Gastroesophageal sphincter (tissue), 4 donors: ENCODE measurements at regions not wholly inside any gene's neighbourhood (a gene's known extent, or its start where the extent isn't known, plus 50 kb on each side); places are given as distances from the start of the nearest gene placed in this dataset.

ENCODE experiments used
- ATAC-seq: fragments of 150-250 bp; one replicate; pipeline ENCODE4 v1.9.1; 2016; ENCODE audit warnings: mild to moderate bottlenecking, moderate library complexity
- H3K27ac ChIP-seq, 4 donors: fragments of 200-600 bp; sonication (generic) in 3 of 4; 1 replicate in 3 of 4; 2 replicates in 1 of 4; pipeline ENCODE4 v1.5.1; 2016 to 2019
- H3K27me3 ChIP-seq: fragments of 200-600 bp; sonication (generic); one replicate; pipeline ENCODE4 v1.5.1; 2019
- H3K36me3 ChIP-seq, 2 donors: fragments of 200-600 bp; sonication (generic); one replicate each; pipeline ENCODE4 v1.5.1; 2019; ENCODE audit warnings: control low read depth in 1 of 2
- H3K4me1 ChIP-seq, 3 donors: fragments of 200-600 bp; sonication (generic); 1 replicate in 2 of 3; 2 replicates in 1 of 3; pipeline ENCODE4 v1.5.1; 2016 to 2019; ENCODE audit warnings: control low read depth in 2 of 3
- H3K4me3 ChIP-seq, 2 donors: fragments of 200-600 bp; sonication (generic); one replicate each; pipeline ENCODE4 v1.5.1; 2019; ENCODE audit warnings: mild to moderate bottlenecking in 1 of 2, moderate library complexity in 1 of 2
- H3K9me3 ChIP-seq, 3 donors: fragments of 200-600 bp; sonication (generic); one replicate each; pipeline ENCODE4 v1.5.1; 2017 to 2019; ENCODE audit warnings: control low read depth in 2 of 3
- EP300 ChIP-seq: sonication (generic); formaldehyde crosslinking; IDR thresholded peaks from one replicate; pipeline ENCODE4 v1.6.1; 2017; ENCODE audit warnings: antibody characterized with exemption, mild to moderate bottlenecking
- POLR2A ChIP-seq, 2 donors: fragments of 450-650 bp; IDR thresholded peaks; one replicate each; pipeline ENCODE4 v1.6.1; 2017; ENCODE audit warnings: antibody characterized with exemption in 2 of 2, mild to moderate bottlenecking in 2 of 2, moderate library complexity in 1 of 2
- POLR2AphosphoS5 ChIP-seq: sonication (generic); formaldehyde crosslinking; IDR thresholded peaks from one replicate; pipeline ENCODE4 v1.6.1; 2017; ENCODE audit warnings: antibody characterized with exemption
- WGBS, 2 donors: methylation state at CpG; one replicate each; pipeline ENCODE4 v1.1.5; 2018; ENCODE audit warnings: low coverage in 1 of 2; 5-methylcytosine and 5-hydroxymethylcytosine counted together
- TF ChIP-seq, protein P1 (sequence below), 4 experiments: fragments of 200-600 bp in 2 of 4; fragments of 450-650 bp in 2 of 4; sonication (generic) in 1 of 4; IDR thresholded peaks; one replicate each; pipeline ENCODE4 v1.5.1; 2017 to 2019; ENCODE audit warnings: antibody characterized with exemption in 4 of 4, mild to moderate bottlenecking in 2 of 4, moderate library complexity in 2 of 4

DNA sequence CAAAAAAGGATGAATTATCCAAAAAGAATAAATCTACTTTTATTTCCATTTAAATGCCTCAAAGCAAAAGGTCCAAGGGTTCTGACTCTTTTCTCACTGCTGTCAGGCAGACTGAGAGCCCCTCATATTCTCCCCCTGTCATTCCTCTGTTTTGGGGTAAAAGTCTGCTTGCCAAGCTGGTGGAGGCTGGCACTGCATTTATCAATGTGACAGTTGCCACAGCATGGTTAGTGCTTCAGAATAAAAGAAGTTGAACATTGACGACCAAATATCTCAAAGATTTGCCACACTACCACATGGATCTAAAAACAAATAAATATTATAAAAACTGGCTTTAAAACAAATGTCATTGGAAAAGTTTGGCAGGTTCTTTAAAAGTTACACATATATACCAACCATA lies 89.2 kb upstream of the SNRK start:
- ATAC-seq, result no peak
- Histone ChIP-seq H3K27ac (no peak overlapping the region), H3K27me3 (no peaks in the 10 kb centered on the region), H3K36me3 (no peaks in the 10 kb centered on the region), H3K9me3 (peaks cover 0 to 14% (median 0%) of the 10 kb centered on the region in 3 donors), H3K4me3 (no peak overlapping the region), H3K4me1 (no peaks in the 10 kb centered on the region)
- WGBS, 2 donors, result 100% methylated on average over 1 of the region's 1 CpG; no CpG with 5 or more reads in 1 of the 2 donors
- TF ChIP-seq EP300, result no peak

DNA sequence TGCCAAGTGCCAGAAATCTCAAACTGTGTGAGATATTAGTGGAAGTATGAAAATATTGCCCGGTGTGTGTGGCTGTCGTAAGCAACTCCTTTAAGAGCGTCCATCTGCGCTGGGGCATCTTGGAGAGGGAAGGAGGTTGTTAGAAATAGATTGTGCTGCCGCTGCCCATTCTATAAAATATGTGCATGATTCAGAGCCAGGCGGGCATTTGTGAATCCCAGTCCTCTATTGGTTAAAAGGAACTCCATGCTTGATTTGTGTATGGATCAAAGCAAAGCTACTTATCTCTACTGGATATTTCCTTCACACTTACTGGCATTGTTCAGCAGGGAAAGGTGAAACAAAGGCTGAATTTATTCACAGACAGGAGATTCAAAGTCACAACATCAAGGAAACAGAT lies 89.6 kb upstream of the SNRK start:
- Histone ChIP-seq H3K4me3 (no peak overlapping the region), H3K27ac (no peak overlapping the region), H3K36me3 (no peaks in the 10 kb centered on the region), H3K27me3 (no peaks in the 10 kb centered on the region), H3K4me1 (no peaks in the 10 kb centered on the region), H3K9me3 (peaks cover 0 to 14% (median 0%) of the 10 kb centered on the region in 3 donors)
- no peak for ATAC-seq
- TF ChIP-seq, protein P1, sequence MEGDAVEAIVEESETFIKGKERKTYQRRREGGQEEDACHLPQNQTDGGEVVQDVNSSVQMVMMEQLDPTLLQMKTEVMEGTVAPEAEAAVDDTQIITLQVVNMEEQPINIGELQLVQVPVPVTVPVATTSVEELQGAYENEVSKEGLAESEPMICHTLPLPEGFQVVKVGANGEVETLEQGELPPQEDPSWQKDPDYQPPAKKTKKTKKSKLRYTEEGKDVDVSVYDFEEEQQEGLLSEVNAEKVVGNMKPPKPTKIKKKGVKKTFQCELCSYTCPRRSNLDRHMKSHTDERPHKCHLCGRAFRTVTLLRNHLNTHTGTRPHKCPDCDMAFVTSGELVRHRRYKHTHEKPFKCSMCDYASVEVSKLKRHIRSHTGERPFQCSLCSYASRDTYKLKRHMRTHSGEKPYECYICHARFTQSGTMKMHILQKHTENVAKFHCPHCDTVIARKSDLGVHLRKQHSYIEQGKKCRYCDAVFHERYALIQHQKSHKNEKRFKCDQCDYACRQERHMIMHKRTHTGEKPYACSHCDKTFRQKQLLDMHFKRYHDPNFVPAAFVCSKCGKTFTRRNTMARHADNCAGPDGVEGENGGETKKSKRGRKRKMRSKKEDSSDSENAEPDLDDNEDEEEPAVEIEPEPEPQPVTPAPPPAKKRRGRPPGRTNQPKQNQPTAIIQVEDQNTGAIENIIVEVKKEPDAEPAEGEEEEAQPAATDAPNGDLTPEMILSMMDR (IDR thresholded peaks at IDR 0.05), result no peak
- TF ChIP-seq POLR2AphosphoS5 (no peak), EP300 (no peak), POLR2A (IDR thresholded peaks at IDR 0.05) (no peak)
- WGBS, 2 donors, result 78 to 85% methylated on average over 4 to 6 of the region's 6 CpGs

DNA sequence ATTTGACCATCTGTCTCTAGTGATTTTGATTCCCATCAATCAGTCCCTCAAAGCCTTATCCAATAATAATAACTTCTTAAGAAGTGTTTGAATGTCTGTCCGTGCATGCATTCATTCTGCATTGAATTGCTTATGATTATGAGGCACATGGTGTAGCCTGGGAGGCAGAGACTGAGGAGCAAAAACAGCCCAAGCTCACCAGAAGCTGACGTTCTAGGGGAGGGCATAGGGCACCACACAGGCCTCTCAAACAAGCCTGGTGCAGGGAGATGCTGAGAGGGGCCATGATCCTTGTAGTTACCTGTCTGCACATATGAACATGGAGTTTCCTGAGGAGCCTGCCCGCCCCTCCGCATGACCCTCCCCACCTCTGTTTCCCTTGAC lies 89.2 kb upstream of the POMGNT2 start:
- H3K9me3 ChIP-seq, result peaks cover 0 to 14% (median 0%) of the 10 kb centered on the region in 3 donors
- H3K4me3 ChIP-seq, result no peak overlapping the region
- no peak overlapping the region for H3K27ac ChIP-seq
- TF ChIP-seq, protein P1 (IDR thresholded peaks at IDR 0.05), result no peak
- TF ChIP-seq POLR2A (IDR thresholded peaks at IDR 0.05), result no peak
- no peak for TF ChIP-seq EP300
- TF ChIP-seq POLR2AphosphoS5, result no peak
- 77 to 92% methylated on average over 2 of the region's 4 CpGs for WGBS, 2 donors
- H3K4me1 ChIP-seq, result no peaks in the 10 kb centered on the region
- no peaks in the 10 kb centered on the region for H3K36me3 ChIP-seq
- no peaks in the 10 kb centered on the region for H3K27me3 ChIP-seq
- ATAC-seq, result no peak

DNA sequence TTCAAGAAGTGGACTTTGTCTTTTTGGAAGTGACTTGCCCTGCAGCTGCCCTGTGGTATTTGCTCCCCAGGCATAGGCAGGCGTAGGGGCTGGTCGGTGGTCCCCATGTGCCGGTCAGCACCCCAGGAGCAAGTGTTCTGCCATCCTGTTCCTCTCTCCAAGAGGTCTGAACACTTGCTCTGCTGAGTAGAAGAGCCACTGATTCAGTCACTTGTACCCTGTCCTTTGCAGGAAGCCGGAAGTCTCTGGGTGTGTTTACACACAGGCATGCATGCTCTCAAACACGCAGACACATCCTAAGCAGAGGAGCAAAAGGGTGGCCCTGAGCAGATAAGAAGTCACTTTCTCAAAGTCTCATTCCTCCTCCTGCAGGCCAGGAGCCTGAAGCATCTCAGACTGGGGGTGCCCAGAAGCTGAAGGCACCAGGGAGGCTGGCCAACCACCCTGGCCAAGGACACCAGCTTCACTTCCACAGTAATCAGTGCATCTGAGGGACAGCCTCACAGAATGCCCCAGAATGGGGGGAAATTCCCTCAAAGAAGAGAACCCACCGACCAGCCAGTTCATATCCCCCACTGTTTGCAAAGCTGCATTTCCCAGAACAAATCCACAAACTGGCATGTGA lies 88.7 kb upstream of the POMGNT2 start:
- H3K4me1 ChIP-seq, result no peaks in the 10 kb centered on the region
- 70 to 100% methylated on average over 1 of the region's 6 CpGs for WGBS, 2 donors
- no peak overlapping the region for H3K4me3 ChIP-seq
- H3K36me3 ChIP-seq, result no peaks in the 10 kb centered on the region
- peaks cover 0 to 9% (median 0%) of the 10 kb centered on the region in 3 donors for H3K9me3 ChIP-seq
- no peak for ATAC-seq
- H3K27me3 ChIP-seq, result no peaks in the 10 kb centered on the region
- H3K27ac ChIP-seq, result no peak overlapping the region
- TF ChIP-seq POLR2AphosphoS5, result no peak
- TF ChIP-seq, protein P1 (IDR thresholded peaks at IDR 0.05), result no peak
- no peak for TF ChIP-seq POLR2A (IDR thresholded peaks at IDR 0.05)
- TF ChIP-seq EP300, result no peak

DNA sequence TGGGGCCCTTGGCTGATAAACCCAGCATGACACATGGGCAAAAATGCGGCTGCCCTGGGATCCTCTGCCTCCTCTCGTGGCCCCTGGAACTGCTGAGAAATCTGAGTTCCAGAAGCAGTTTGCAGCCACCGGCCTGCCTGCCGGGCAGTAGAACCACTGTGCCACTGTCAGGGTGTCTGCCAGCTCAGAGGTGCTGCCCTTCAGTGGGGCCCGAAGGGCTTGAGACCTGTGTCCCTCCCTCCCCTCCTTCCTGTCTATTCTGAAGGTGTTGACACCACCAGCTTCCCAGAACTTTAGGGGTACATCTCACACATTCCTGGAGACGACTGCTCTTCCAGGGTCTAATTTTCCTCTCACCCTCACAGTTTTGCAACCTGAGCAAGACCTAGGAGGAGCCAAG lies 88.2 kb upstream of the POMGNT2 start:
- Histone ChIP-seq H3K27ac (no peak overlapping the region), H3K27me3 (no peaks in the 10 kb centered on the region), H3K9me3 (peaks cover 0 to 4% (median 0%) of the 10 kb centered on the region in 3 donors), H3K36me3 (no peaks in the 10 kb centered on the region), H3K4me3 (no peak overlapping the region), H3K4me1 (no peaks in the 10 kb centered on the region)
- WGBS, 2 donors, result 80% methylated on average over 2 of the region's 6 CpGs; no CpG with 5 or more reads in 1 of the 2 donors
- ATAC-seq, result no peak
- TF ChIP-seq EP300, result no peak
- TF ChIP-seq POLR2A (IDR thresholded peaks at IDR 0.05), result no peak
- TF ChIP-seq, protein P1 (IDR thresholded peaks at IDR 0.05), result no peak
- no peak for TF ChIP-seq POLR2AphosphoS5
